A549 (cell line): ENCODE measurements at regions not wholly inside any gene's neighbourhood (a gene's known extent, or its start where the extent isn't known, plus 50 kb on each side); places are given as distances from the start of the nearest gene placed in this dataset.

Experiments
- ATAC-seq, 2 experiments: fragments of 200-7000 bp in 1 of 2; fragments of >200 bp in 1 of 2; cut with Nextera tagmentation in 1 of 2; cut with Tn5 transposase in 1 of 2; 3 replicates each; pipeline versions ENCODE4 v1.8.0 to v1.9.1; 2018 to 2020; ENCODE audit warnings: mild to moderate bottlenecking in 1 of 2, moderate library complexity in 1 of 2
- CTCF ChIA-PET: fragments of 300-600 bp; sonication (Branson Sonifier 250); formaldehyde crosslinking; extraction: SDS; loops from one replicate; lab custom pipeline; 2021; ENCODE audit warnings: antibody characterized with exemption, inconsistent platforms; lab: Yijun Ruan, JAX
- POLR2A ChIA-PET: fragments of 350-600 bp; formaldehyde crosslinking; extraction: SDS; loops from one replicate; lab custom pipeline; 2021; ENCODE audit warnings: antibody characterized with exemption, inconsistent platforms; lab: Yijun Ruan, JAX
- DNase-seq, 2 experiments: peaks; one replicate each; pipeline versions ENCODE4 v3.0.0 to v3.0.0-alpha.2; 2011 to 2016; ENCODE audit warnings: low read depth in 1 of 2, low spot score in 1 of 2
- FAIRE-seq: peaks from 2 replicates; lab custom pipeline; 2011; peaks lifted over from hg19 to GRCh38; lab: Jason Lieb, UNC
- H3K27ac ChIP-seq, 2 experiments: fragments of >200 bp; sonication (Bioruptor Twin); formaldehyde crosslinking; 3 replicates each; pipeline ENCODE4 v1.5.1; 2016 to 2017
- H3K4me1 ChIP-seq: fragments of >200 bp; sonication (Bioruptor Twin); formaldehyde crosslinking; 3 replicates; pipeline ENCODE4 v1.6.1; 2016
- H3K4me2 ChIP-seq: fragments of >200 bp; sonication (Bioruptor Twin); formaldehyde crosslinking; 3 replicates; pipeline ENCODE4 v1.6.1; 2016
- H3K4me3 ChIP-seq: fragments of >200 bp; sonication (Bioruptor Twin); formaldehyde crosslinking; 3 replicates; pipeline ENCODE4 v1.5.1; 2016
- H3K9me3 ChIP-seq: fragments of >200 bp; sonication (Bioruptor Twin); formaldehyde crosslinking; 3 replicates; pipeline ENCODE4 v1.6.1; 2016
- ATOH8 ChIP-seq: fragments of 250-450 bp; sonication (Bioruptor Pico); IDR thresholded peaks from 2 replicates; pipeline ENCODE4 v1.5.0; 2020; ENCODE audit warnings: low read depth, mild to moderate bottlenecking, moderate library complexity
- CHD2 ChIP-seq: fragments of 150-350 bp; IDR thresholded peaks from 2 replicates; pipeline ENCODE4 v1.6.1; 2014; ENCODE audit warnings: low read length; ENCODE audit not compliant: partially characterized antibody
- EHF ChIP-seq: fragments of 250-450 bp; sonication (Bioruptor Pico); IDR thresholded peaks from 2 replicates; pipeline ENCODE4 v1.5.0; 2020; ENCODE audit warnings: mild to moderate bottlenecking
- ELK1 ChIP-seq: fragments of 150-350 bp; IDR thresholded peaks from 2 replicates; pipeline ENCODE4 v1.6.1; 2014; ENCODE audit warnings: low read depth, mild to moderate bottlenecking, low read length
- EP300 ChIP-seq, 2 experiments: fragments of >200 bp; sonication (Bioruptor Twin); formaldehyde crosslinking; IDR thresholded peaks; 2 replicates in 1 of 2; 3 replicates in 1 of 2; pipeline ENCODE4 v1.6.1; 2016 to 2017
- ESRRA ChIP-seq: fragments of 150-350 bp; IDR thresholded peaks from 2 replicates; pipeline ENCODE4 v1.6.1; 2014; ENCODE audit warnings: mild to moderate bottlenecking, low read length, borderline replicate concordance
- FOXS1 ChIP-seq: fragments of 250-450 bp; sonication (Bioruptor Pico); IDR thresholded peaks from 2 replicates; pipeline ENCODE4 v1.5.0; 2020; ENCODE audit warnings: mild to moderate bottlenecking, moderate library complexity
- HEYL ChIP-seq: fragments of 250-450 bp; sonication (Bioruptor Pico); IDR thresholded peaks from 2 replicates; pipeline ENCODE4 v1.8.0; 2021; ENCODE audit warnings: mild to moderate bottlenecking, moderate library complexity
- HMGXB4 ChIP-seq: fragments of 250-450 bp; sonication (Bioruptor Pico); IDR thresholded peaks from 2 replicates; pipeline ENCODE4 v1.5.0; 2021; ENCODE audit warnings: mild to moderate bottlenecking, moderate library complexity, borderline replicate concordance
- HOXA7 ChIP-seq: fragments of 250-450 bp; sonication (Bioruptor Pico); IDR thresholded peaks from 2 replicates; pipeline ENCODE4 v1.5.0; 2020; ENCODE audit warnings: mild to moderate bottlenecking, moderate library complexity
- HOXB13 ChIP-seq: fragments of 250-450 bp; sonication (Bioruptor Pico); IDR thresholded peaks from 2 replicates; pipeline ENCODE4 v1.5.0; 2020; ENCODE audit warnings: low read depth, mild to moderate bottlenecking, moderate library complexity
- KDM1A ChIP-seq: fragments of 200-600 bp; sonication (generic); IDR thresholded peaks from 2 replicates; pipeline ENCODE4 v1.6.1; 2016; ENCODE audit warnings: low read depth, mild to moderate bottlenecking
- PHF8 ChIP-seq: fragments of 200-600 bp; sonication (generic); IDR thresholded peaks from 2 replicates; pipeline ENCODE4 v1.6.1; 2016; ENCODE audit warnings: low read depth, mild to moderate bottlenecking, antibody characterized with exemption, moderate library complexity, borderline replicate concordance
- POLR2A ChIP-seq: IDR thresholded peaks from 2 replicates; pipeline ENCODE4 v1.6.1; 2012; ENCODE audit warnings: mild to moderate bottlenecking, low read length
- RARB ChIP-seq: fragments of 250-450 bp; sonication (Bioruptor Pico); IDR thresholded peaks from 2 replicates; pipeline ENCODE4 v1.8.0; 2021; ENCODE audit warnings: mild to moderate bottlenecking, moderate library complexity
- USF2 ChIP-seq: fragments of 450-650 bp; IDR thresholded peaks from 2 replicates; pipeline ENCODE4 v1.6.1; 2014; ENCODE audit warnings: antibody characterized with exemption
- WGBS: methylation state at CpG from one replicate; pipeline ENCODE4 v1.1.6; 2017; ENCODE audit errors: missing lambda C conversion rate; 5-methylcytosine and 5-hydroxymethylcytosine counted together

GRCh38 chr3:194069421-194070219, 66.3 kb upstream of the HES1 start:
- peaks cover 19% of the 10 kb centered on the region for H3K4me1 ChIP-seq
- WGBS = 95% methylated on average over 12 of the region's 12 CpGs
- peak overlapping the region; percentile 93; the same call in 1 of the 3 replicates for H3K4me2 ChIP-seq
- ATAC-seq (no peak), FAIRE-seq (no peak), DNase-seq (no peak)
- ChIA-PET POLR2A (interaction anchor here (0.8 kb wide), 1 partner anchor 64 kb away, joined by 3 read pairs; no protein-coding TSS in a partner anchor), CTCF (interaction anchor here (1.3 to 1.6 kb wide), 2 partner anchors 9 to 246 kb away, joined by 3 to 5 read pairs; no protein-coding TSS in a partner anchor)
- H3K9me3 ChIP-seq = 0 out of 3 replicates have a peak, but pooled peaks cover 12% of the 10 kb centered on the region
- H3K27ac ChIP-seq = peak overlapping the region; percentile 97 to 98; a peak in 5 of 6 replicates
- H3K4me3 ChIP-seq = no peak overlapping the region
- TF ChIP-seq FOXS1 (CRISPR knock-in tag) (no peak), HOXB13 (CRISPR knock-in tag) (no peak), USF2 (no peak)

- Histone ChIP-seq H3K4me1 (peaks cover 25% of the 10 kb centered on the region), H3K4me2 (peak overlapping the region; percentile 93), H3K4me3 (peak overlapping the region; percentile 55), H3K9me3 (0 out of 3 replicates have a peak, but pooled peaks cover 12% of the 10 kb centered on the region), H3K27ac (peak overlapping the region; percentile 97 to 98)
- ATAC-seq (no peak), DNase-seq (no peak), FAIRE-seq (no peak)
- POLR2A ChIA-PET = interaction anchor here (0.8 to 1.7 kb wide), 6 partner anchors 19 to 289 kb away, joined by 3 to 19 read pairs (median 4); partner anchors contain the start of gene HES1
- TF ChIP-seq ATOH8 (CRISPR knock-in tag) (no peak), CHD2 (no peak), POLR2A (no peak), PHF8 (no peak), HMGXB4 (CRISPR knock-in tag) (no peak), ELK1 (no peak), RARB (CRISPR knock-in tag) (no peak), HOXA7 (CRISPR knock-in tag) (no peak), EHF (CRISPR knock-in tag) (no peak), HOXB13 (CRISPR knock-in tag) (no peak), EP300 (IDR thresholded peaks at IDR 0.05) (no peak), HEYL (CRISPR knock-in tag) (no peak), KDM1A (no peak), ESRRA (no peak)
- 92% methylated on average over 15 of the region's 15 CpGs for WGBS
- CTCF ChIA-PET = interaction anchor here (0.6 to 1.9 kb wide), 4 partner anchors 10 to 418 kb away, joined by 3 to 5 read pairs (median 4); no protein-coding TSS in a partner anchor
These were observed 65.7 kb upstream of the HES1 start for GRCh38 chr3:194070220-194070633.
